Stimulated activated effector memory CD8-positive, alpha-beta T cell treated with anti-CD3 and anti-CD28 coated beads, Interleukin-12 subunit alpha, Interleukin-12 subunit beta, amount 100 ng/mL, for 72 hours (primary cell): ENCODE measurements at regions not wholly inside any gene's neighbourhood (a gene's known extent, or its start where the extent isn't known, plus 50 kb on each side); places are given as distances from the start of the nearest gene placed in this dataset.
"Not testable (repeated sequence)": the region's sequence is repeated elsewhere in the genome, so short reads cannot be mapped to it uniquely, and the experiment has no call there.

Source experiments
- ATAC-seq: fragments of 150-1000 bp; cut with Tn5 transposase; 2 replicates; pipeline ENCODE4 v1.10.0; 2021
- DNase-seq, 2 donors: peaks; one replicate each; pipeline ENCODE4 v3.0.0; 2021 to 2022; ENCODE audit warnings: low spot score in 2 of 2
- H3K27ac Mint-ChIP-seq: one replicate; pipeline ENCODE4 v1.8.0; 2022; ENCODE audit warnings: mild to moderate bottlenecking, mixed read lengths
- H3K36me3 Mint-ChIP-seq: one replicate; pipeline ENCODE4 v1.8.0; 2022; ENCODE audit warnings: mild to moderate bottlenecking, mixed read lengths
- H3K4me1 Mint-ChIP-seq: one replicate; pipeline ENCODE4 v1.8.0; 2022; ENCODE audit warnings: mixed read lengths
- H3K4me3 Mint-ChIP-seq: one replicate; pipeline ENCODE4 v1.8.0; 2022; ENCODE audit warnings: mild to moderate bottlenecking, mixed read lengths
- H3K9me3 Mint-ChIP-seq: one replicate; pipeline ENCODE4 v1.8.0; 2022; ENCODE audit warnings: mixed read lengths

GRCh38 chr17:22518185-22518584 is 825.9 kb downstream of the KCNJ18 start:
- Mint-ChIP-seq H3K9me3 (peaks cover 10% of the 10 kb centered on the region), H3K36me3 (no peaks in the 10 kb centered on the region), H3K4me1 (no peaks in the 10 kb centered on the region), H3K4me3 (no peak overlapping the region), H3K27ac (no peak overlapping the region)
- ATAC-seq (no peak), DNase-seq (no peak)

GRCh38 chr17:22548873-22549272 is 856.5 kb downstream of the KCNJ18 start:
- not testable (repeated sequence) for H3K4me3 Mint-ChIP-seq, H3K36me3 Mint-ChIP-seq, H3K27ac Mint-ChIP-seq, H3K9me3 Mint-ChIP-seq, DNase-seq, H3K4me1 Mint-ChIP-seq, ATAC-seq

GRCh38 chr17:22551695-22552415 is 859.5 kb downstream of the KCNJ18 start:
- not testable (repeated sequence) for H3K4me1 Mint-ChIP-seq

GRCh38 chr17:22569459-22570143 is 877.3 kb downstream of the KCNJ18 start:
- DNase-seq (no peak), ATAC-seq (no peak)
- no peaks in the 10 kb centered on the region for H3K36me3 Mint-ChIP-seq
- no peaks in the 10 kb centered on the region for H3K4me1 Mint-ChIP-seq
- H3K9me3 Mint-ChIP-seq = peaks cover 16% of the 10 kb centered on the region
- no peak overlapping the region for H3K27ac Mint-ChIP-seq
- no peak overlapping the region for H3K4me3 Mint-ChIP-seq

More at GRCh38 chr17:22551695-22552415, 859.5 kb downstream of the KCNJ18 start:
- not testable (repeated sequence) for ATAC-seq, H3K4me3 Mint-ChIP-seq, H3K27ac Mint-ChIP-seq, DNase-seq, H3K9me3 Mint-ChIP-seq, H3K36me3 Mint-ChIP-seq

- Mint-ChIP-seq H3K4me3 (no peak overlapping the region), H3K36me3 (no peaks in the 10 kb centered on the region), H3K27ac (no peak overlapping the region), H3K4me1 (no peaks in the 10 kb centered on the region), H3K9me3 (peaks cover 16% of the 10 kb centered on the region)
- DNase-seq (no peak), ATAC-seq (no peak)
Observed at GRCh38 chr17:22570144-22570845, 878.0 kb downstream of the KCNJ18 start.

GRCh38 chr17:22599322-22599721 is 907.0 kb downstream of the KCNJ18 start:
- peaks cover 11% of the 10 kb centered on the region for H3K9me3 Mint-ChIP-seq
- no peaks in the 10 kb centered on the region for H3K4me1 Mint-ChIP-seq
- H3K4me3 Mint-ChIP-seq = no peak overlapping the region
- DNase-seq = no peak
- H3K27ac Mint-ChIP-seq = no peak overlapping the region
- no peaks in the 10 kb centered on the region for H3K36me3 Mint-ChIP-seq
- no peak for ATAC-seq

- H3K36me3 Mint-ChIP-seq = no peaks in the 10 kb centered on the region
Observed at GRCh38 chr17:22600644-22601298, 908.4 kb downstream of the KCNJ18 start.

More at GRCh38 chr17:22600644-22601298, 908.4 kb downstream of the KCNJ18 start:
- DNase-seq (no peak), ATAC-seq (no peak)
- Mint-ChIP-seq H3K4me1 (no peaks in the 10 kb centered on the region), H3K9me3 (peaks cover 11% of the 10 kb centered on the region), H3K4me3 (no peak overlapping the region), H3K27ac (no peak overlapping the region)
